ENCODE measurements at regions not wholly inside any gene's neighbourhood (a gene's known extent, or its start where the extent isn't known, plus 50 kb on each side); places are given as distances from the start of the nearest gene placed in this dataset.

DNA sequence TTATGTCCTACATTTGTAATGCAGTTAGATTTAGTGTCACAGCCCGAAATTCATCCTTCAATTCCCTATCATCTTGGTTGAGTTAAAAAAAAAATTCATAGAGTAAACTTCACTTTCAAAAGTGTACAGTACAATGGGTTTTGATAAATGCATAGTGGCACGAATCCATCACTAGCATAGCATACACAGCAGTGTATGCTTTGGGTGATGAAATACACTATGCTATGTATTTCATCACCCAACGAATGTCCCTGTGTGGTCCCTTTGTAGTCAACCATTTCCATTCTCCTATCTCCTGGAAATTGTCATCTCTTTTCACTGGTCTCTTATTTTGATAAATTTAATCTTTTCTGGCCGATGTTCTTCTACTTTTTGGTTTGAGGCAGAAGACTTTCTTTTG, 129.4 kb upstream of the BASP1 start:
- FAIRE-seq (no peak), DNase-seq (ENCODE audit: low read depth, low spot score) (no peak)
- H3K4me3 ChIP-seq (replicated peaks in 1 of 3; ENCODE audit: insufficient read depth in 1 of 3, low read depth in 1 of 3, low read length in 3 of 3): no peak overlapping the region
- dilution Hi-C loops (cut with MboI; ENCODE audit: extremely low pct_ligation_motif_present, low sequenced_read_pairs) (no loop called here), intact Hi-C loops (cut with micrococcal nuclease) (no loop called here)
- no peaks in the 10 kb centered on the region for H3K9me3 ChIP-seq (replicated peaks; ENCODE audit: control insufficient read depth, insufficient read depth, low read length)
- H3K4me1 ChIP-seq (ENCODE audit: control insufficient read depth, extremely low read depth, insufficient read depth, low read length): no peaks in the 10 kb centered on the region
- H3K9ac ChIP-seq (replicated peaks; ENCODE audit: extremely low read depth, insufficient read depth, low read length): no peak overlapping the region
- no peaks in the 10 kb centered on the region for H3K36me3 ChIP-seq (ENCODE audit: control insufficient read depth in 2 of 2, extremely low read depth in 1 of 2, insufficient read depth in 2 of 2, low read length in 2 of 2)
- no peak overlapping the region for H2AFZ ChIP-seq (ENCODE audit: low read depth, low read length)
- ChIA-PET CTCF (interaction anchor here (0.6 kb wide), 1 partner anchor 107 kb away, joined by 3 read pairs; no protein-coding TSS in a partner anchor), POLR2A (no interaction called here)
- no peaks in the 10 kb centered on the region for H4K20me1 ChIP-seq (replicated peaks; ENCODE audit: control insufficient read depth, extremely low read depth, insufficient read depth, low read length)
- no peak overlapping the region for H3K4me2 ChIP-seq (ENCODE audit: insufficient read depth, low read length)
- no peaks in the 10 kb centered on the region for H3K9me1 ChIP-seq (replicated peaks; ENCODE audit: control insufficient read depth, extremely low read depth, insufficient read depth, low read length)
- no peak overlapping the region for H3K27ac ChIP-seq (ENCODE audit: insufficient read depth, low read depth, low read length)
- BruUV-seq (replicated peaks): no TSS peak
- no peak for TF ChIP-seq EZH2 (IDR thresholded peaks at IDR 0.05; ENCODE audit: borderline replicate concordance, low read depth, low read length, severe bottlenecking)
- no peak for TF ChIP-seq MYC (IDR thresholded peaks at IDR 0.05; ENCODE audit: low read depth, low read length)
- TF ChIP-seq GATA2 (IDR thresholded peaks at IDR 0.05; ENCODE audit: insufficient read depth, insufficient read length, low read depth, low read length): no peak
- TF ChIP-seq, protein P1, sequence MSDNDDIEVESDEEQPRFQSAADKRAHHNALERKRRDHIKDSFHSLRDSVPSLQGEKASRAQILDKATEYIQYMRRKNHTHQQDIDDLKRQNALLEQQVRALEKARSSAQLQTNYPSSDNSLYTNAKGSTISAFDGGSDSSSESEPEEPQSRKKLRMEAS (IDR thresholded peaks at IDR 0.05; ENCODE audit: insufficient read depth, insufficient read length): no peak
- TF ChIP-seq, protein P2, sequence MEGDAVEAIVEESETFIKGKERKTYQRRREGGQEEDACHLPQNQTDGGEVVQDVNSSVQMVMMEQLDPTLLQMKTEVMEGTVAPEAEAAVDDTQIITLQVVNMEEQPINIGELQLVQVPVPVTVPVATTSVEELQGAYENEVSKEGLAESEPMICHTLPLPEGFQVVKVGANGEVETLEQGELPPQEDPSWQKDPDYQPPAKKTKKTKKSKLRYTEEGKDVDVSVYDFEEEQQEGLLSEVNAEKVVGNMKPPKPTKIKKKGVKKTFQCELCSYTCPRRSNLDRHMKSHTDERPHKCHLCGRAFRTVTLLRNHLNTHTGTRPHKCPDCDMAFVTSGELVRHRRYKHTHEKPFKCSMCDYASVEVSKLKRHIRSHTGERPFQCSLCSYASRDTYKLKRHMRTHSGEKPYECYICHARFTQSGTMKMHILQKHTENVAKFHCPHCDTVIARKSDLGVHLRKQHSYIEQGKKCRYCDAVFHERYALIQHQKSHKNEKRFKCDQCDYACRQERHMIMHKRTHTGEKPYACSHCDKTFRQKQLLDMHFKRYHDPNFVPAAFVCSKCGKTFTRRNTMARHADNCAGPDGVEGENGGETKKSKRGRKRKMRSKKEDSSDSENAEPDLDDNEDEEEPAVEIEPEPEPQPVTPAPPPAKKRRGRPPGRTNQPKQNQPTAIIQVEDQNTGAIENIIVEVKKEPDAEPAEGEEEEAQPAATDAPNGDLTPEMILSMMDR (IDR thresholded peaks at IDR 0.05; ENCODE audit: extremely low read depth in 1 of 2, insufficient read depth in 1 of 2, low read depth in 1 of 2, low read length in 2 of 2): no peak
- TF ChIP-seq JUN (IDR thresholded peaks at IDR 0.05; ENCODE audit: borderline replicate concordance, insufficient read depth, insufficient read length, low read depth): no peak
- TF ChIP-seq POLR2A (IDR thresholded peaks at IDR 0.05; ENCODE audit: low read depth, low read length): no peak
- no peak for TF ChIP-seq POLR2AphosphoS5 (IDR thresholded peaks at IDR 0.05; ENCODE audit: insufficient read depth, low read depth, low read length)
- TF ChIP-seq FOS (IDR thresholded peaks at IDR 0.05; ENCODE audit: borderline replicate concordance, insufficient read depth, low read length): no peak
- no peaks in the 10 kb centered on the region for H3K27me3 ChIP-seq (ENCODE audit: control insufficient read depth in 2 of 2, insufficient read depth in 2 of 2, low read length in 2 of 2)
- H3K79me2 ChIP-seq (ENCODE audit: control insufficient read depth, insufficient read depth, low read length): no peaks in the 10 kb centered on the region

Data from endothelial cell of umbilical vein (primary cell).